ENCODE measurements at regions not wholly inside any gene's neighbourhood (a gene's known extent, or its start where the extent isn't known, plus 50 kb on each side); places are given as distances from the start of the nearest gene placed in this dataset.

GRCh38 chr7:109842386-109842785, 1248.5 kb upstream of the LRRN3 start:
- DNase-seq (ENCODE audit: low read depth) (no peak), FAIRE-seq (no peak)
- Histone ChIP-seq H3K27me3 (ENCODE audit: control insufficient read depth, insufficient read depth, low read length) (no peaks in the 10 kb centered on the region), H3K4me3 (ENCODE audit: low read depth, low read length) (no peak overlapping the region), H3K36me3 (ENCODE audit: control insufficient read depth, insufficient read depth, low read length) (no peaks in the 10 kb centered on the region)
- TF ChIP-seq, protein P1, sequence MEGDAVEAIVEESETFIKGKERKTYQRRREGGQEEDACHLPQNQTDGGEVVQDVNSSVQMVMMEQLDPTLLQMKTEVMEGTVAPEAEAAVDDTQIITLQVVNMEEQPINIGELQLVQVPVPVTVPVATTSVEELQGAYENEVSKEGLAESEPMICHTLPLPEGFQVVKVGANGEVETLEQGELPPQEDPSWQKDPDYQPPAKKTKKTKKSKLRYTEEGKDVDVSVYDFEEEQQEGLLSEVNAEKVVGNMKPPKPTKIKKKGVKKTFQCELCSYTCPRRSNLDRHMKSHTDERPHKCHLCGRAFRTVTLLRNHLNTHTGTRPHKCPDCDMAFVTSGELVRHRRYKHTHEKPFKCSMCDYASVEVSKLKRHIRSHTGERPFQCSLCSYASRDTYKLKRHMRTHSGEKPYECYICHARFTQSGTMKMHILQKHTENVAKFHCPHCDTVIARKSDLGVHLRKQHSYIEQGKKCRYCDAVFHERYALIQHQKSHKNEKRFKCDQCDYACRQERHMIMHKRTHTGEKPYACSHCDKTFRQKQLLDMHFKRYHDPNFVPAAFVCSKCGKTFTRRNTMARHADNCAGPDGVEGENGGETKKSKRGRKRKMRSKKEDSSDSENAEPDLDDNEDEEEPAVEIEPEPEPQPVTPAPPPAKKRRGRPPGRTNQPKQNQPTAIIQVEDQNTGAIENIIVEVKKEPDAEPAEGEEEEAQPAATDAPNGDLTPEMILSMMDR (IDR thresholded peaks at IDR 0.05; ENCODE audit: insufficient read depth, low read length, severe bottlenecking): no peak

GRCh38 chr7:109844362-109844761, 1246.6 kb upstream of the LRRN3 start:
- no peaks in the 10 kb centered on the region for H3K36me3 ChIP-seq (ENCODE audit: control insufficient read depth, insufficient read depth, low read length)
- no peak overlapping the region for H3K4me3 ChIP-seq (ENCODE audit: low read depth, low read length)
- FAIRE-seq (no peak), DNase-seq (ENCODE audit: low read depth) (peak; percentile 43)
- TF ChIP-seq, protein P1 (IDR thresholded peaks at IDR 0.05; ENCODE audit: insufficient read depth, low read length, severe bottlenecking): peak; percentile 34
- no peaks in the 10 kb centered on the region for H3K27me3 ChIP-seq (ENCODE audit: control insufficient read depth, insufficient read depth, low read length)

DNA sequence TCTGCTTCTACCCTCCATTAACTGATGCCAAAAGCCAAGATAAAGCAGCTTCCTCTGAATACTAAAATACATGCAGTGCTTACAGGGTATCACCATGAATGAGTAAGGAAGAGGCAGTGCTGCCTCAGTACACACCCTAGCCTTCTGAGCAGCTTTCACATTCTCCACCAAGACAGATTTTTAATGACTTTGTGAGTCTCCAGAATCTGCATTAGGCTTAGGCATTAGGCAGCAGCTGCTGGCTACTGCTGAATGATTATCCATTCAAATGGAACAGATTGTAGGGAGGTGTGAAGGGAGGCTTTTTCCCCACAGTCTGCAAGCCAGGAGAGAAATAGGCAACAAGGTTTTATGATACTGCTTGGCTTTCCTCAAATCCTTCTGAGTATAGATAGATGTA, 1226.7 kb upstream of the LRRN3 start:
- FAIRE-seq (no peak), DNase-seq (ENCODE audit: low read depth) (no peak)
- Histone ChIP-seq H3K27me3 (ENCODE audit: control insufficient read depth, insufficient read depth, low read length) (no peaks in the 10 kb centered on the region), H3K36me3 (ENCODE audit: control insufficient read depth, insufficient read depth, low read length) (no peaks in the 10 kb centered on the region), H3K4me3 (ENCODE audit: low read depth, low read length) (no peak overlapping the region)
- TF ChIP-seq, protein P1 (IDR thresholded peaks at IDR 0.05; ENCODE audit: insufficient read depth, low read length, severe bottlenecking): no peak

- H3K27me3 ChIP-seq (ENCODE audit: control insufficient read depth, insufficient read depth, low read length): no peaks in the 10 kb centered on the region
- H3K4me3 ChIP-seq (ENCODE audit: low read depth, low read length): no peak overlapping the region
- no peak for FAIRE-seq
- TF ChIP-seq, protein P1 (IDR thresholded peaks at IDR 0.05; ENCODE audit: insufficient read depth, low read length, severe bottlenecking): no peak
- DNase-seq (ENCODE audit: low read depth): no peak
- H3K36me3 ChIP-seq (ENCODE audit: control insufficient read depth, insufficient read depth, low read length): no peaks in the 10 kb centered on the region
These were observed 1222.6 kb upstream of the LRRN3 start for GRCh38 chr7:109868215-109868860.

DNA sequence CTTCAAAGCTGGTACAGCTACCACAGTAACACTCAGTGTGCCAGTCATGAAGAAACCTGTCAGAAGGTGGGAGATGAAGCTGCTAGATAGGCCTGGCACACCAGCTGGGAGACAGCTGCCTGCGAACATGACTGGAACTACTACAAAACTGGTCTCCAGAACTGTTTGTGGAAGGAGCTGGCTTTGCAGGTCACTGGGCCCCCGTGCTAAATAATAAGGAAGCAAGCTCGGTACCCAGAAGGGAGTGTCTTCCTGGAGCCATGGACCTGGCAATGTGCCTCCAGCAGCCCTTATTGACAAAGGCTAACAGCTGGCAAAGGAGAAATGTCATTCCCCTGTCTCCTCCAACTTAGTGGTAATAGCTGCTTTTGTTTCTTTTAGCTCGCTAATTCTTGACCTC, 1217.6 kb upstream of the LRRN3 start:
- FAIRE-seq: no peak

More for the DNA sequence above, 1217.6 kb upstream of the LRRN3 start:
- TF ChIP-seq, protein P1 (IDR thresholded peaks at IDR 0.05; ENCODE audit: insufficient read depth, low read length, severe bottlenecking): no peak
- Histone ChIP-seq H3K36me3 (ENCODE audit: control insufficient read depth, insufficient read depth, low read length) (no peaks in the 10 kb centered on the region), H3K4me3 (ENCODE audit: low read depth, low read length) (no peak overlapping the region), H3K27me3 (ENCODE audit: control insufficient read depth, insufficient read depth, low read length) (no peaks in the 10 kb centered on the region)
- DNase-seq (ENCODE audit: low read depth): no peak

Measured in bronchial epithelial cell (primary cell).